GM21786 (cell line): ENCODE measurements at regions not wholly inside any gene's neighbourhood (a gene's known extent, or its start where the extent isn't known, plus 50 kb on each side); places are given as distances from the start of the nearest gene placed in this dataset.

ENCODE experiments used
- ATAC-seq: cut with Tn5 transposase; IDR thresholded peaks from one replicate; pipeline ENCODE4 v1.9.1; 2021; ENCODE audit not compliant: unreplicated experiment

DNA sequence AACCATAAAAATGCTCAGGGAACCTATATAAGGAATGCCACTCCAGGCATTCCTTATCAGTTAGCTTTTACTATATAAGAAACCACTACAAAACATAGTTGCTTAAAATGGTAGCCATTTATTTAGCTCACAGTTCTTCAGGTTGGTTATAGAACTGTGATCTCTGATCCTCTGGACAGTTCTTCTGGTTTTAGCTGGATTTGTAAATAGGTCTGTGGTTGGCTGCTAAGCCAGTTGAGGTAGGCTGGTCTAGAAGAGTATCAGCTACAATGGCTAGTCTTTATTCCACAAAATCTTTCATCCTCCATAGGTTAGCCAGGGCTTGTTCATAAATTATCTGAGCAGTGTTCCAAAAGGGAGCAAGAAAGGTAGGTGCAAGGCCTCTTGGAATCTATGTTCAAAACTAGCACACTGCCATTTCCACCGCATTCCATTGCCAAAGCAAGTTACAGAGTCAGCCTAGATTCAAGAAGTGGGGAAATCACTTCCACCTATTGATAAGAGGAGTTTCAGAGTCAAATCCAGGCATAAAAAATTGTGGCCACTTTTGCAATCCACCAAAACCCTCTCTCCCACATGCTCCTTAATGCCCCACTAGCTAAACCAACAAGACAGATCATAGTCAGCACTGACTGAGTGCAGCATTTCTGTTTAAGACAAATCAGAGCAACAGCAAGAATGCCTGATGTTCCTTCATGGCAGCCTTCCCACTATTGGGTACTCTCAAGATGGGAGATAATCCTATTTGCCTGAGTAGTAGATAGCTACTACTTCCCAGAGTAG is 146.4 kb downstream of the IRS1 start:
- ATAC-seq = no peak

DNA sequence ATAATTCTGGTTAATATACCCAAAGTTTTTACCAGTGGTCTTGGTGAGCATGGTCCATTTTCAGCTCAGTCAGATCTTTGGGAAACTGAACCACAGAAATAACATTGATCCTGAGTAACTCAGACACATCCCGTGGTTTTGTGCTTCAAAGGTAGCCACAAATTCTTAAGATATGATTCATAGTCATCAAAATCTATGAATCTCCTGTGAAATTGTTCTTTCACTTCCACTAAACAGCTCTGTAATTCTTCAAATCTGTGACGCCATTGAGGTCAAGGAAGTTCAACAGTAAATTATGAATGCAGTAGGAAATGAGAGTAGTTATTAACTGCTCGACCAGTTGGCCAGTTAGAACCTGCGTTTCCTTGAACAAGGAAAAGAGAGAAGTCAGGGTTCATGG is 147.3 kb downstream of the IRS1 start:
- peak; percentile 39 for ATAC-seq

DNA sequence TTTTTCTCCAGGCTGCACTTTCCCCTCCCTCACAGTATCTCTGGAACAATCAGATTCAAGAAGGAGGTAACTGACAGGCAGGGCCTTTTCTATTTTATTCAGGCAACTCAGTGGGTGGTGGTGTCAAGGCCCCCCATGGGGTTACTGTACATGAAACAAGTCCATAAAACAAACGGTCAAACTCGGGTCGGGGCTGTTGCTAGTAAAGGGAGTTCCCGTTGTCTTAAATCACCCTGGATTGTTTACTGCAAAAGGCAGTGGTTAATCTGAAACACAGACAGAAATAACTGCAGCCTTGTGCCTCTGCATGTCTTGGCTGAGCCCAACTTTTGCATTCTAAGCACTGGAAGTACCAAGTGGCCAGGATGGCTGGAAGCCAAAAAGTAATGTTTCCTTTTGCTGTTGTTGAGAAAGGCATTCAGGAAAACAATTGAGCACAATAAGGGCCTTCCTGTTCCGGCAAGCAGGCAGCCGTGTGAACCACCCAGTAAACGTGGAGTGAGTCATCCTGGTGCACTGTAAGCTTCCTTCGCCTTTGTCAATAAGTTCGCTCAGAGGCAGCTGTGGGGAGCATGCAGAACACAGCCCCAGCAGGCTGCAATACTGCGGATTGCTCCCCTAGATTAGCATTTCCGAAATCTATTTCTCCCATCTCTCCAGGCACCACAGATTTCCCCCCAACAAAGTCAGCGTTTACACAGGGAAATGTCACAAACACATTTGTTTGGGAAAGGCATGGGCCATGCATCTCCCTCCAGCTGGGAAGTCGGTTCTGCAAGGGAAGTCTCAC is 149.6 kb downstream of the IRS1 start:
- peak; percentile 87 for ATAC-seq

DNA sequence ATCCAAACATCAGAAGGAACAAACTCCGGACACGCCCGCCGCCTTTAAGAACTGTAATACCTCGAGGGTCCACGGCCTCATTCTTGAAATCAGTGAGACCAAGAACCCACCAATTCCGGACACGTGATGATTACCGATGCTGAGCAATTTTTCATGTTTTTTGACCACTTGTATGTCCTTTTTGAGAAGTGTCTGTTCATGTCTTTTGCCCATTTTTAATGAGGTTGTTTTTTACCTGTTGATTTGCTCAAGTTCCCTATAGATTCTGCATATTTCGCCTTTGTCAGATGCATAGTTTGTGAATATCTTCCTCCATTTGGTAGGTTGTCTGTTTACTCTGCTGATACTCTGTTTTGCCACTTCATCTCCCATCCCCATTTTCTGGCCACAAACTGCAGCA is 150.4 kb downstream of the IRS1 start:
- no peak for ATAC-seq

DNA sequence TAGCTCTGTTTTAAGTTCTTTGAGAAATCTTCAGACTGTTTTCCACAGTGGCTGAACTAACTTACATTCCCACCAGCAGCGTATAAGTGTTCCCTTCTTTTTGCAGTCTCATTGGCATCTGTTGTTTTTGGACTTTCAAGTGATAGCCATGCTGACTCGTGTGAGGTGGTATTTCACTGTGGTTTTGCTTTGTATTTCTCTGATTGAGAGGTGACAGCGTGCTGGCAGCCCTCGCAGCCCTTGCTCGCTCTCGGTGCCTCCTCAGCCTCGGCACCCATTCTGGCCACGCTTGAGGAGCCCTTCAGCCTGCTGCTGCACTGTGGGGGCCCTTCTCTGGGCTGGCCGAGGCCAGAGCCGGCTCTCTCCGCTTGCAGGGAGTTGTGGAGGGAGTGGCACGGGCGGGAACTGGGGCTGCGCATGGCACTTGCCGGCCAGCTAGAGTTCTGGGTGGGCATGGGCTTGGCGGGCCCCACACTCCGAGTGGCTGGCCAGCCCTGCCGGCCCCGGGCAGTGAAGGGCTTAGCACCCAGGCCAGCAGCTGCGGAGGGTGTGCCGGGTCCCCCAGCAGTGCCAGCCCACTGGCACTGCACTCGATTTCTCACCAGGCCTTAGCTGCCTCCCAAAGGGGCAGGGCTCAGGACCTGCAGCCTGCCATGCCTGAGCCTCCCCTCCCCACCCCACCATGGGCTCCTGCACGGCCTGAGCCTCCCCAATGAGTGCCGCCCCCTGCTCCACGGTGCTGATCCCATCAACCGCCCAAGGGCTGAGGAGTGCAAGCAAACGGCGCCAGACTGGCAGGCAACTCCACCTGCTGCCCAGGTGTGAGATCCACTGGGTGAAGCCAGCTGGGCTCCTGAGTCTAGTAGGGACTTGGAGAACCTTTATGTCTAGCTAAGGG is 151.8 kb downstream of the IRS1 start:
- no peak for ATAC-seq

DNA sequence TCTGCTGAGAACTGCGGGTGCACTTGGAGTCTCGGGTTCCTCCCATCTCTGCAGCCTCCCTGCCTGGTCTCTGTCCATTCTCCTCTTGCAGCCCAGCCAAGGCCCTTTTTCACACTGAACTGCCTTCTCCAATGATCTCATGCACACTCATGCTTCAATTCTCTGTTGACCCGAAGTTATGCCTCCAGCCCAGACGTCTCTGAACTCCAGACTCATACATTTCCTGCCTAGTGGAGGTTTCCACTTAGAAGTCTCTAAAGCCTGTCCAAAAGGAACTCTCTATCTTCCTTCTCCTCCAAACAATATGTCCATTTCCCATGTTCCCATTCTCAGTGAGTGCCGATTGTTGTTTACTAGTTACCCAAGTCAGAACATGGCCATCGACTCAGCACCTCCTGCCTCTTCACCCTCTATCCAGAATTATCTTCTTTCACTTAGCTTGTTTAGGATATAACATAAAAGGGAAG is 155.2 kb downstream of the IRS1 start:
- ATAC-seq = no peak

DNA sequence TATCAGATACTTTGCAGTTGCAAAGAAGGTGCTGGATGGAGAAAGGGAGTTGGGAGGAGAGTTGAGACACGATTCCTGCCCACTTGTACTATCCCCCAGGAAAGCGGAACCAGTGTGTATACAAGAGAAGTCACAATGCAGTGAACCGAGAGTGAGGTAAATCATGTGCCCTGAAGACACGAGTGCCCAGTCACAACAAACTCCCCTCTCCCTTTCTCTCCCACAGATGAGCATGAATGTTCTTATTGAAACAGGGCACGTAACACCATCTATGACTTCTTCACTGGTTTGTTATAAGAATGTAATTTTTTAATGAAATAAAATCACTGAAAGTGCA is 155.7 kb downstream of the IRS1 start:
- no peak for ATAC-seq

DNA sequence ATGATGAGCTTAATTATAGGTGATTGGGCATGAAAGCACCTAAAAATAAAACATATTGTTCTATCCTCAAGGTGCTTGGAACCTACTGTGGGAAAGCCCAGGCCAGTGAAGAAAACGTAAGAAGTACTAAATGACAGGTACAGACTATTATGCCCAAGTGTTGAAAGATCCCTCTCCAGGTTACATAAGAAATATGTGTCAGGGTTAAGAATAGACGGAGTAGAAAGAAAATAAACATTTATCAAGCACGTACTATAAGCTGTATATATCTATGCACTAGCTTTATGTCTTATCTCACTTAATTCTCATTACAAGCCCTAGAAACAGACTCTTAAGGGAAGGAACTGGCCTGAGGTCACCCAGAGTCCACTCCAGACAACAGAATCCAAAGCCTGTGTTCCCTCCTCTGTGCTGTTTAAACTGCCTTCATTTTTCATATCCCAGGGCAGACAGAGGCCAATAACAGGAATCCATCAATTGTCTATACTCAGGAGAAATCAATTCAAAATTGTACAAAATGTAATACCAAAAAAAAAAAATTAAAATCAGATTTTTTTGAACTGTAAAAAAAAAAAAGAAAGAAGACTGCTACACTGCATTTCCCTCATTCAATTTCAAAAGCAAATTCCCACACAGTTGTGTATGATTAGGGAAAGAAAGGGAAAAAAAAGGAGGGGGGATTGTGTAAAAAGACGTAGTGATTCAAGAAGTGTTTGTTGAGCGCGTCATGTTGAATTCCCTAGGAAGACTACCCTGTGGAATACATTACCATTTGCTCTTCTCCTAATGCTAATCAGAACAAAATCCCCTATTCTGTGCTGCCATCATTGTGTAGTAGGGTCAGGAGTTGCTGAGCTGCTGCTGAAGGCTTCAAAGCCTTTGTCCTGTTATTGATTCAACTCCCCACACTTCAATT is 156.3 kb downstream of the IRS1 start:
- ATAC-seq = no peak

DNA sequence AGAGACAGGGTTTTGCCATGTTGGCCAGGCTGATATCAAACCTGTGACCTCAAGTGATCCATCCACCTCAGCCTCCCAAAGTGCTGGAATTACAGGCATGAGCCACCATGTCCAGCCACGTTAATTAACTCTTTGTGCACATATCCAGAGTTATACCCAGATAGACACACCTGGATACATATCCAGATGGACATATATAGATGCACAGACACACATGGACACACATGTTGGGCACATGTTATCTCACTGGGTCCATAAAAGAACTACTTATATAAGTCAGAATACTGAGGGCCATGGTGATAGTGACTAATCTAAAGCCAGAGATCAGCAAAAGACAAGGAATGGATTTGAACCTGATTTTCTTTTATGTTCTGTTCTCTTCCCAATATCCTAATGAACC is 158.6 kb downstream of the IRS1 start:
- ATAC-seq = no peak

DNA sequence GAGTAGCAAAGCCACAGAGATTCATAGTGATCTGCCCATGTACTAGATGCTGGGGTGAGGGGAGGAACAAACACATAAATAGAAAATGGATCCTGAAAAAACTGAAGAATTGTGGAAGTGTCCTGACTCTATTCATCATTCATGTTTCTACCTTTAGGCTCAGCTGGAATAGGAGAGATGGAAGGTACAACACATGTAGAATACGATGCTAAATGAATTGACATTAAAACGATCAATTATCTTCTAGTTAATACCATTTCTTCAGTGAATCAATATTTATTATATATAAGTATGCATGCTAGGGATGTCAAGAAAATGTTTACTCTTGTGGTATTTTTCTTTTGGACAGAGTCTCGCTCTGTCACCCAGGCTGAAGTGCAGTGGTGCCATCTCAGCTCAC is 159.1 kb downstream of the IRS1 start:
- ATAC-seq = no peak

DNA sequence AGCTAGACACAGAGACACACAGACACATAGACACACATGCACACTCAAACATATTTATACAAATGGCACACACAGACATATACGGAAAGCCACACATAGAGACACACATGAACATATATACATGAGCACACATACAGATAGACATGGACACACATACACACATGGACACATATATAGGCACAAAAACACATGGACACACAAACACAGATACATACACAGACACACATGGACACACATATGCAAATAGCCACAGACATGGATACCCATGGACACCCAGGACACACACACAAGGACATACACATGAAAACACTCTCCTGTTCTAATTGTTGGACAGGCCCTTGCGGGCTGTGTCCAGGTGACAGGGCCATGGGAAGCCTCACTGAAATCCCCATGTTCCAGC is 160.1 kb downstream of the IRS1 start:
- ATAC-seq = no peak

DNA sequence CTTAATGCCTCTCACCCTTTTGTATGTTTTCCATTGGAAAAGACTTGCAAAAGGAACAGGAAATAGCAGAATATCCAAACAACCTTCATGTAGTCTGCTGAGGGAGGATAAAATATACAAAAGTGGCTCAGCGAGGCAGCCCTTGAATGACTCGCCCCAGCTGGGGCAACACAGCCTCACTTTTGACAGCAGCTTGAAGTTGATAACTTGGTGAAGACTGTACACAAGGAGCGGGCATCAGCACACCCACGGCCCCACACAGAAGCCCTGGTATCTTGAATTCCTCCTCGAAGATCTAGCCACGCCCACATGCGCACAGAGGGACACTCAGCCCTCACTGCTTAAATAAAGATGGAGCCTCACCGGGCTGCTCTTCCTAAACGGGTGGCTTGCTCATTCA is 161.0 kb downstream of the IRS1 start:
- no peak for ATAC-seq

DNA sequence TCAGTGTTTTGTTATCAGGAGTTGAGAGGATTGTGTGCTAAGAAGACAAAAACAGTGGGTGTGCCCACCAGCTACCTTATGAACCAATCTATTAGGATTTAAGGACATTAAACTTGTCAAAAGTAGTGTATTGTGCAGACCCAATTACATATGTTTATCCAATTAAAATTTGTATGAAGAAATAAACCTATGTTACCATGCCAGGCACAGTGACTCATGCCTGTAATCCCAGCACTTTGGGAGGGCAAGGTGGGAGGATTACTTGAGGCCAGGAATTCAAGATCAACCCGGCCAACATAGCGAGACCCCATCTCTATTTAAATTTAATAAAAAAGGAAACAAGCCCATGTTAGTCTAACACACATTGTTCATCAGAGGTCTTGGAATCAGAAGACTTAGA is 162.2 kb downstream of the IRS1 start:
- no peak for ATAC-seq

DNA sequence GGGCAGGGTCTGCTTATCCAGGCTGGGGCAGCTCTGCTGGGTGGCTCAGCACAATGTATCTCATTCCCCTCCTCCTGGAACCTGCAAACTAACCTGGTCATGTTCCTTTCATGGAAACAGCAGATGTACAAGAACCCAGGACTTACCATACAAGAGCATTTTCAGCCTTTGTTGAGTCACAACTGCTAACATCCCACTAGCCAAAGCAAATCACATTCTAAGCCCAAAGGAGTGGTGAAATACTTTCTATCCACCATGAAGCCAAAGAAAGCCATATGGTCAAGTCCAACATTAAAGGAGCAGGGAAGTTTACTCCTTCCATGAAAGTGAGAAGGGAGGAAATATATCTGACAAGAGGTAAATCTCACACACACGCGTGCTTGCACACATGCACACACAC is 163.0 kb downstream of the IRS1 start:
- no peak for ATAC-seq

DNA sequence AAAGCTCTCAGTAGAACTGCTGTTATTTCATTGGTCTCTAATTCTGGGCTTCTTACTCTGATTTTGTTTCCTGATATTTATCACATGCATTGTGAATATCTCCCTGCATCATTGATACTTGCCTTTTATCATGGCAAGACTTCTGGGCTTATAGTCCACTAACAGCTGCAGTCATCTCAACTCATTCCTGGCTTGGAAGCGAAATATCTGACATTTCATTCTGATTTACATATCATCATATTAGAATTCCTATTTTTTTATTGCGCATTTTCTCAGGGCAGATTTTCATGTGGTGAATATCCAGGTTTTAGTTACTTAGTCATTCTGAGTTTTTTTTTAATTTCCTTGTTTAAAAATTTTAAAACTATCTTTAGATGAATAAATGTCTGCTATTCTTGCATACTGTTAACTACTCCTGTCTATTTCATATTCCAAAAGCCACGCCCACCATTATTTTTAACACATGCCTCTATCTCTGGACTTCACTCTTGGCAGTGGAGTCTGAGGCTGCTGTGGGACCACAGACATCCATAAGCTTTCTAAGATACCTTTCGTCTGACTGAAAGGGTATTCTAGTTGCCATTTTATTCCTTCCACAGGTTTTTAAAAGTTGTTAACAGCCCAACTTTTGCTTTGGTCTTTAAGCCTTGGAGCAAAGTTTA is 164.5 kb downstream of the IRS1 start:
- ATAC-seq = no peak

DNA sequence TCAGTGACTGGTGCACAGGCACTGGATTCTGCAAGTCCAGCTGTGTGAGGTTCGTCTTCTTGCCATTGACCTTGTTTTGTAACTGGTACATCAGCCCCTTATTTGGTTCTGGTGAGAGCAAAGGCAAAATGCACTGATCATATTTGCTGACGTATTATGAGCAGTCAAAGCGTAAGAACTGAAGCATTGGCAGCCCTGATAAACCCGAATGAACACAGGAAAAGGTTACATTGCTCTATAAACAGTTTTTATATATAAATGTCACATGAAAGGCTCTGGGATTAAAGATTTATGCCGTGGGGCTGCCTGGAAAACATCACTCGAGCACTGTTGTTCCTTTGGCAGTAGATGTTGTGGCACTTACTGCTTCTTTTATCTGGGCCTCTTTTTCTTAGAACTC is 167.9 kb downstream of the IRS1 start:
- no peak for ATAC-seq

DNA sequence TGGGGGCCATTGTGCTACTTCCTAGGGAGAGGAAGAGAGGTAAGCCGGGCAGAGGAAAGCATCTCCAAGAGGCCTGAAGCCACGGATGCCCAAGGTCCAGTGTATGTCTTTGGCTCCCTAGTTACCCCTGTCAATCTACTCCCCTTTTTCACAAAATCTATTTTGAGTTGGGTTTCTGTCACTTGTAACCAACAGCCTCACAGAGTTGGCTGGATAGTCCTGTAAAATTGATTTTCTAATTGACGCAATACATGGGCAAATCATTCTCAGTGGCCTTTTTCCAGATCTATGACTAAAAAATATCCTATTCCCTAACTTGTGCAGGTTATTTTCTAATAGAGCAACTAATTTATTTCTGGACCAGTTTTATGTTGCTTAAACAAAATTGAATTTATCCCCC is 168.4 kb downstream of the IRS1 start:
- ATAC-seq = no peak

DNA sequence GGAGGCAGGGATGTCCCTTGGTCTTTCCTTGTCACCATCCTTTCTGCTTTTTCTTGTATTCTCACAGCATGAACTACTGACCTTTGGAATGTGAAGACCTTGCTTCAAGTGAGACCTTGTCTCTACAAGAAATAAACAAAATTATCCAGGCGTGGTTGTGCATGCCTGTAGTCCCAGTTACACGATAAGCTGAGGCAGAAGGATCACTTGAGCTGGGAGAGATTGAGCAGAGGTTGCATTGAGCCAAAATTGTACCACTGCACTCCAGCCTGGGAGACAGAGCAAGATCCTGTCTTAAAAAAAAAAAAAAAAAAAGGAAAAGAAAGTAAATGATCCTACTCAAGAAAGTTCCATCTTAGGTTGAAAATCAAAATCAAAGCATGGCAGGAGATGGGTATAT is 173.7 kb downstream of the IRS1 start:
- no peak for ATAC-seq

DNA sequence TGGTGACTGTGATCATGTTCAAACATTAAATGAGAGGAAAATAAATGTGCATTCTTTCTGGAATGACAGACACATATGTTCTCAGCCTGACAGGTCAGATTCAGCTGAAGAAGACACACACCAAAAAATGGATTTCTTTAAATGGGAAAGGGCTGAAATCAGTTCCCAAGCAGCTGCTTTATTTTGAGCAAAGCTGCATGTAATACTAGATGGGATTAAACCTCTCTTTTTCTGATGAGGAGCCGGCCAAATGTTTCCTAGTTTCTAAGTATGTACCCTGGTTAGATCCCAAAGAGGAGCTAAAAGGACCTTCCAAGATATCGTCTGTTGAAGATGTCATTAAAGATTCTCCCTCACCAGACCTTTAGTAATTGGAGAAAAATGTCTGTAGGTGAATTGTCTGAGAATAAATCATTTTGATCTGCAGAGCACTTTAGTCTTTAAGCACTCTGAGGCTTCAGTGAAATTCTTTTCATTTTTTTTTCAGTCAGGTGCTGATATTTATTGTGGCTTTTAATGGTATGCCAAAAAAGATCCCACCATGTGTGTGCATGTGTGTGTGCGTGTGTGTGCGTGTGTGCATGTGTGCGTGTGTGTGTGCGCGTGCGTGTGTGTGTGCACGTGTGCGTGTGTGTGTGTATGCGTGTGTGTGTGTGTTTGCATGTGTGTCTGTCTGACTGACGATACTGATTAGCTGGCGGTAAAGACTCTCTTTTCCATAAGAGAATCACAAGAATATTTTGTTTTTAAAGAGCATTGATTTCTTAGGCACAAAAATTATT is 175.8 kb downstream of the IRS1 start:
- ATAC-seq = no peak
